WTC11 (cell line): ENCODE measurements at regions not wholly inside any gene's neighbourhood (a gene's known extent, or its start where the extent isn't known, plus 50 kb on each side); places are given as distances from the start of the nearest gene placed in this dataset.

Experiments used
- AR ChIP-seq: fragments of 250-450 bp; sonication (Bioruptor Pico); IDR thresholded peaks from 2 replicates; pipeline ENCODE4 v1.9.0; 2021; ENCODE audit warnings: mild to moderate bottlenecking
- ATF2 ChIP-seq: sonication (generic); formaldehyde crosslinking; IDR thresholded peaks from 2 replicates; pipeline ENCODE4 v1.8.1; 2022; ENCODE audit warnings: low read depth, missing genetic modification reagents, borderline replicate concordance
- CTCF ChIP-seq: fragments of 200-600 bp; IDR thresholded peaks from 2 replicates; pipeline ENCODE4 v1.8.0; 2022; ENCODE audit warnings: antibody characterized with exemption
- ESRRA ChIP-seq: sonication (generic); formaldehyde crosslinking; IDR thresholded peaks from 2 replicates; pipeline ENCODE4 v1.8.1; 2022; ENCODE audit warnings: mild to moderate bottlenecking, missing genetic modification reagents, borderline replicate concordance
- ETV6 ChIP-seq: sonication (generic); formaldehyde crosslinking; IDR thresholded peaks from 2 replicates; pipeline ENCODE4 v1.8.1; 2022; ENCODE audit warnings: mild to moderate bottlenecking, missing genetic modification reagents
- MYBL2 ChIP-seq: sonication (generic); formaldehyde crosslinking; IDR thresholded peaks from 2 replicates; pipeline ENCODE4 v1.8.1; 2023; ENCODE audit warnings: mild to moderate bottlenecking, moderate library complexity, missing genetic modification reagents
- NFYB ChIP-seq: sonication (generic); formaldehyde crosslinking; conservative IDR thresholded peaks from 2 replicates; pipeline ENCODE4 v1.8.0; 2022; ENCODE audit warnings: low read depth, missing genetic modification reagents
- PREB ChIP-seq: sonication (generic); formaldehyde crosslinking; IDR thresholded peaks from 2 replicates; pipeline ENCODE4 v1.8.1; 2022; ENCODE audit warnings: mild to moderate bottlenecking, missing genetic modification reagents, moderate library complexity, borderline replicate concordance
- USF2 ChIP-seq: sonication (generic); formaldehyde crosslinking; IDR thresholded peaks from 2 replicates; pipeline ENCODE4 v1.8.1; 2023; ENCODE audit warnings: mild to moderate bottlenecking, missing genetic modification reagents, moderate library complexity
- ZNF232 ChIP-seq: sonication (generic); formaldehyde crosslinking; IDR thresholded peaks from 2 replicates; pipeline ENCODE4 v1.8.0; 2022; ENCODE audit warnings: mild to moderate bottlenecking, missing genetic modification reagents
- ZNF263 ChIP-seq: sonication (generic); formaldehyde crosslinking; IDR thresholded peaks from 2 replicates; pipeline ENCODE4 v1.8.1; 2022; ENCODE audit warnings: low read depth, mild to moderate bottlenecking, moderate library complexity, missing genetic modification reagents
- ZNF512 ChIP-seq: sonication (generic); formaldehyde crosslinking; IDR thresholded peaks from 2 replicates; pipeline ENCODE4 v1.8.1; 2022; ENCODE audit warnings: missing genetic modification reagents, borderline replicate concordance

- no peak for TF ChIP-seq USF2
- TF ChIP-seq CTCF: no peak
- no peak for TF ChIP-seq ZNF232 (CRISPR knock-in tag)
- TF ChIP-seq ZNF512 (CRISPR knock-in tag): no peak
- no peak for TF ChIP-seq ESRRA (CRISPR knock-in tag)
- TF ChIP-seq NFYB (CRISPR knock-in tag): no peak
- TF ChIP-seq MYBL2: no peak
- no peak for TF ChIP-seq PREB
- TF ChIP-seq AR: no peak
- TF ChIP-seq ETV6: no peak
- TF ChIP-seq ZNF263: no peak
- no peak for TF ChIP-seq ATF2 (CRISPR knock-in tag)
Measured at GRCh38 chr5:174409070-174409469, 315.3 kb upstream of the MSX2 start.
